ENCODE measurements at regions not wholly inside any gene's neighbourhood (a gene's known extent, or its start where the extent isn't known, plus 50 kb on each side); places are given as distances from the start of the nearest gene placed in this dataset. TPM values are rescaled to one million over a fixed set of nuclear protein-coding genes. Genes with fewer than 3 reads are reported as not detected.

DNA sequence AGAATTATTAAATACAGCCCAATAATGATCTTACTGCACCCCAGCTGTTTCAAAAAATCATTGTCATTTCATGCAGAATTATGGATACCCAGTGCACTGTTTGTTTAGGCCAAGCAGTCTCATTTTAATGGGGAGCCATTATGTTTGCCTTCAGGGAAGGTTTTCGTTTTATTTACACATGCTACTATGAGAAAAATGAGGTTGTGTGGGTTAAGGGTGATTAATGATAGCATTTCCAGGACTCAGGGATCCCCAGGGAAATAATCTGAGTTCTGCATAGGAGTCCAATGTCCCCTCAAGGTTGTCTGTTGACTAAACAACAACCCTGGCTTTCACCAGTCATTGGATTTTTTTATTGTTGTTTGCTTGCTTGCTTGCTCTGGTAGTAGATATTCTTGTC is 71.0 kb upstream of the ZP4 start:
- intact Hi-C loops (cut with micrococcal nuclease; ENCODE audit: unreplicated experiment), result no loop called here

DNA sequence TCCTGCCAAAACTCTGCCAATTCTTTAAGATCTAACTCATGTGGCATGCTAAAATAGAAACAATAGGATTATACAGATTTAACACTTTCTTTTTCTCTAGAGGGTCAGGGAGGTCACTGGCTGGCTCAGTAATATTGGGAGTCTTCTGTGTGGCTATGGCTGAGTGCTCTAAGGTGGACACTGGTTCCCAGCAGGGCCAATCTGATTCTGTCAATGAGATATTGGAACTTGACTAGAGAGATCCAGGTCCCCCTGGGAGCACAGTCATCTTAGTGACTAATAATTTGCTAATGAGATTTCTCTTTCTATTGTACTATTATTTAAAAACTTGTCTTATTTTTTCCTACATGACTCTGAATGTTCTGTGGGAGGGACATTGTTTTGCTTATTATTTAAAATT is 69.1 kb upstream of the ZP4 start:
- H3K27ac ChIP-seq (ENCODE audit: low read depth, low read length, poor library complexity, severe bottlenecking), result no peak overlapping the region
- intact Hi-C loops (cut with micrococcal nuclease; ENCODE audit: unreplicated experiment), result no loop called here

More for the DNA sequence above, 71.0 kb upstream of the ZP4 start:
- Histone ChIP-seq H3K9me2 (ENCODE audit: insufficient read depth, low read length) (no peaks in the 10 kb centered on the region), H4K20me1 (ENCODE audit: insufficient read depth, low read length) (no peaks in the 10 kb centered on the region), H3K36me3 (ENCODE audit: insufficient read depth, low read length) (no peaks in the 10 kb centered on the region), H3K9me3 (ENCODE audit: low read length) (no peaks in the 10 kb centered on the region), H2AFZ (ENCODE audit: low read length) (no peak overlapping the region), H3K4me3 (ENCODE audit: low read depth, low read length, poor library complexity, severe bottlenecking) (no peak overlapping the region), H3K27ac (ENCODE audit: low read depth, low read length, poor library complexity, severe bottlenecking) (no peak overlapping the region), H3K79me2 (ENCODE audit: insufficient read depth, low read depth, low read length) (no peaks in the 10 kb centered on the region), H3K4me1 (ENCODE audit: insufficient read depth, low read length, poor library complexity, severe bottlenecking) (no peaks in the 10 kb centered on the region), H3K4me2 (ENCODE audit: low read length) (no peak overlapping the region)
- BruUV-seq (replicated peaks), result no TSS peak
- TF ChIP-seq, protein P1, sequence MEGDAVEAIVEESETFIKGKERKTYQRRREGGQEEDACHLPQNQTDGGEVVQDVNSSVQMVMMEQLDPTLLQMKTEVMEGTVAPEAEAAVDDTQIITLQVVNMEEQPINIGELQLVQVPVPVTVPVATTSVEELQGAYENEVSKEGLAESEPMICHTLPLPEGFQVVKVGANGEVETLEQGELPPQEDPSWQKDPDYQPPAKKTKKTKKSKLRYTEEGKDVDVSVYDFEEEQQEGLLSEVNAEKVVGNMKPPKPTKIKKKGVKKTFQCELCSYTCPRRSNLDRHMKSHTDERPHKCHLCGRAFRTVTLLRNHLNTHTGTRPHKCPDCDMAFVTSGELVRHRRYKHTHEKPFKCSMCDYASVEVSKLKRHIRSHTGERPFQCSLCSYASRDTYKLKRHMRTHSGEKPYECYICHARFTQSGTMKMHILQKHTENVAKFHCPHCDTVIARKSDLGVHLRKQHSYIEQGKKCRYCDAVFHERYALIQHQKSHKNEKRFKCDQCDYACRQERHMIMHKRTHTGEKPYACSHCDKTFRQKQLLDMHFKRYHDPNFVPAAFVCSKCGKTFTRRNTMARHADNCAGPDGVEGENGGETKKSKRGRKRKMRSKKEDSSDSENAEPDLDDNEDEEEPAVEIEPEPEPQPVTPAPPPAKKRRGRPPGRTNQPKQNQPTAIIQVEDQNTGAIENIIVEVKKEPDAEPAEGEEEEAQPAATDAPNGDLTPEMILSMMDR (conservative IDR thresholded peaks at IDR 0.05; ENCODE audit: low read length), result no peak
- no peak for TF ChIP-seq EZH2phosphoT487 (IDR thresholded peaks at IDR 0.05; ENCODE audit: borderline replicate concordance, low read depth, low read length)
- CTCF ChIA-PET (ENCODE audit: unreplicated experiment), result no interaction called here
- POLR2A ChIA-PET, result no interaction called here
- no peak for DNase-seq (ENCODE audit: low spot score)

DNA sequence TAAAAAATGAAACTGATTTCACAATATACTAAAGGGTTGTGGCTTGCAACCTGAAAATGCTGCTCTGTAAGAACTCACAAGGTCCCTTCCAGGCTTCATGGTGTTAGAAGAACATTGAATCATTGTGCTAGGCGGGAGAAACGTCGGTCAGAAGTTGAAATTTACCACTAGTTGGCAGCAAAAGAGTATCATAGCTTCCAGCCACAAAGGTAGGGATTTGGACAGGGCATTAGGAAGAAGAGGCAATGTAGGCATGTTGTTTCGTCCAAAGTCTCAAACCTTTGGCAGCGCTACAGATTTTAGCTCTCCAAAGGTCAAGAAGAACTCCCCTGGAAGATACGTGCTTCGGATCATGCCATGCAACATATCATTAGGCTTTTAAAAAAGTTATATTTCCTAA is 62.5 kb upstream of the ZP4 start:
- Histone ChIP-seq H3K9me2 (ENCODE audit: insufficient read depth, low read length) (no peaks in the 10 kb centered on the region), H3K4me3 (ENCODE audit: low read depth, low read length, poor library complexity, severe bottlenecking) (no peak overlapping the region), H2AFZ (ENCODE audit: low read length) (no peak overlapping the region), H3K4me1 (ENCODE audit: insufficient read depth, low read length, poor library complexity, severe bottlenecking) (no peaks in the 10 kb centered on the region), H3K36me3 (ENCODE audit: insufficient read depth, low read length) (no peaks in the 10 kb centered on the region), H3K79me2 (ENCODE audit: insufficient read depth, low read depth, low read length) (no peaks in the 10 kb centered on the region), H3K27ac (ENCODE audit: low read depth, low read length, poor library complexity, severe bottlenecking) (no peak overlapping the region), H3K9me3 (ENCODE audit: low read length) (no peaks in the 10 kb centered on the region), H4K20me1 (ENCODE audit: insufficient read depth, low read length) (no peaks in the 10 kb centered on the region), H3K4me2 (ENCODE audit: low read length) (no peak overlapping the region)
- intact Hi-C loops (cut with micrococcal nuclease; ENCODE audit: unreplicated experiment), result no loop called here
- no peak for DNase-seq (ENCODE audit: low spot score)
- CTCF ChIA-PET (ENCODE audit: unreplicated experiment), result no interaction called here
- BruUV-seq (replicated peaks), result no TSS peak
- POLR2A ChIA-PET, result no interaction called here
- TF ChIP-seq, protein P1 (conservative IDR thresholded peaks at IDR 0.05; ENCODE audit: low read length), result no peak
- no peak for TF ChIP-seq EZH2phosphoT487 (IDR thresholded peaks at IDR 0.05; ENCODE audit: borderline replicate concordance, low read depth, low read length)

More for the DNA sequence above, 69.1 kb upstream of the ZP4 start:
- H4K20me1 ChIP-seq (ENCODE audit: insufficient read depth, low read length), result no peaks in the 10 kb centered on the region
- BruUV-seq (replicated peaks), result no TSS peak
- H3K4me3 ChIP-seq (ENCODE audit: low read depth, low read length, poor library complexity, severe bottlenecking), result no peak overlapping the region
- H3K4me2 ChIP-seq (ENCODE audit: low read length), result no peak overlapping the region
- no peaks in the 10 kb centered on the region for H3K9me3 ChIP-seq (ENCODE audit: low read length)
- POLR2A ChIA-PET, result no interaction called here
- no peak for DNase-seq (ENCODE audit: low spot score)
- no peaks in the 10 kb centered on the region for H3K4me1 ChIP-seq (ENCODE audit: insufficient read depth, low read length, poor library complexity, severe bottlenecking)
- H2AFZ ChIP-seq (ENCODE audit: low read length), result no peak overlapping the region
- H3K79me2 ChIP-seq (ENCODE audit: insufficient read depth, low read depth, low read length), result no peaks in the 10 kb centered on the region
- no peaks in the 10 kb centered on the region for H3K36me3 ChIP-seq (ENCODE audit: insufficient read depth, low read length)
- CTCF ChIA-PET (ENCODE audit: unreplicated experiment), result no interaction called here
- TF ChIP-seq EZH2phosphoT487 (IDR thresholded peaks at IDR 0.05; ENCODE audit: borderline replicate concordance, low read depth, low read length), result no peak
- TF ChIP-seq, protein P1 (conservative IDR thresholded peaks at IDR 0.05; ENCODE audit: low read length), result no peak
- no peaks in the 10 kb centered on the region for H3K9me2 ChIP-seq (ENCODE audit: insufficient read depth, low read length)

Small RNA genes lying in the stretch of these regions (small RNA-seq; reads per million reads assigned to genes)
- gene AL356010.1 (not detected), gene AL590135.1 (not detected), gene RNU6-725P (not detected)

Measured in OCI-LY7 (cell line).